Tibial artery (tissue), 4 donors: ENCODE measurements at regions not wholly inside any gene's neighbourhood (a gene's known extent, or its start where the extent isn't known, plus 50 kb on each side); places are given as distances from the start of the nearest gene placed in this dataset.

Experiments
- DNase-seq, 2 donors: peaks; one replicate each; pipeline ENCODE4 v3.0.0-alpha.2; 2019
- H3K27ac ChIP-seq, 2 donors: fragments of 200-600 bp; sonication (generic) in 1 of 2; 1 replicate in 1 of 2; 2 replicates in 1 of 2; pipeline ENCODE4 v1.5.1; 2018 to 2019; ENCODE audit warnings: mild to moderate bottlenecking in 1 of 2
- H3K27me3 ChIP-seq, 2 donors: fragments of 200-600 bp; sonication (generic) in 1 of 2; one replicate each; pipeline versions ENCODE4 v1.5.1 to v1.6.0; 2016 to 2019
- H3K36me3 ChIP-seq, 3 donors: fragments of 200-600 bp; sonication (generic) in 2 of 3; one replicate each; pipeline ENCODE4 v1.5.1; 2016 to 2019; ENCODE audit warnings: mild to moderate bottlenecking in 2 of 3
- H3K4me1 ChIP-seq, 4 donors: fragments of 200-600 bp; sonication (generic) in 2 of 4; 1 replicate in 3 of 4; 2 replicates in 1 of 4; pipeline ENCODE4 v1.5.1; 2016 to 2019
- H3K4me3 ChIP-seq, 2 donors: fragments of 200-600 bp; sonication (generic) in 1 of 2; 1 replicate in 1 of 2; 2 replicates in 1 of 2; pipeline ENCODE4 v1.5.1; 2018 to 2019; ENCODE audit warnings: mild to moderate bottlenecking in 2 of 2
- H3K9me3 ChIP-seq, 3 donors: fragments of 200-600 bp; sonication (generic) in 1 of 3; one replicate each; pipeline ENCODE4 v1.5.1; 2016 to 2019
- CTCF ChIP-seq, 2 experiments: fragments of 200-600 bp in 1 of 2; fragments of 450-650 bp in 1 of 2; IDR thresholded peaks; one replicate each; pipeline ENCODE4 v1.5.1; 2017 to 2019; ENCODE audit warnings: antibody characterized with exemption in 2 of 2, mild to moderate bottlenecking in 1 of 2, moderate library complexity in 1 of 2
- intact Hi-C: fragments of 100-400 bp; cut with DNase I; formaldehyde crosslinking; loops from one replicate; pipeline ENCODE4 v1.15.0; 2023; ENCODE audit warnings: low total_unique reads

DNA sequence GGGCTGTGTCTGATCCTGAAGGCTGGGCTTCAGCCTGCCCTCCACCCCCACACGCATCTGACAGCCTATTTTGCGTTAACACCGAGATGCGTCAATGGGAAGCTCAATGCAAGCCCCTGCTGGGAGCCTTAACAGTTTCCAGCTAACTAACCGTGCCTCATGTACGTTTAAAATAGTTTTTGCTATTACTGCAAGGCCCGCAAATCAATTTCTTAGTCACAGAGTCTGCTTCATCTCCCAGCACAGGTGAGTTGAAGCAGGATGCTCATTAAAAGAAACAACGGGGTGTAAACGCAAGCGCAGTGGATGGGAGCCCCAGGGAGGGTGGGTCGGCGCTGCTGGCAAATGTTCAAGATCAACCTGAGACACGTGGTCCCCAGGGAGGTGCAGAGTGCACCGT is 142.8 kb upstream of the PHACTR3 start:
- intact Hi-C loops: no loop called here
- no peak for DNase-seq
- no peaks in the 10 kb centered on the region for H3K4me1 ChIP-seq
- no peak overlapping the region for H3K27ac ChIP-seq
- no peak for TF ChIP-seq CTCF (IDR thresholded peaks at IDR 0.05)
- H3K27me3 ChIP-seq: peaks cover 0 to 25% of the 10 kb centered on the region in 2 donors
- peaks cover 0 to 7% (median 4%) of the 10 kb centered on the region in 3 donors for H3K9me3 ChIP-seq
- no peak overlapping the region for H3K4me3 ChIP-seq
- H3K36me3 ChIP-seq: no peaks in the 10 kb centered on the region

GRCh38 chr20:59462249-59462648 is 142.1 kb upstream of the PHACTR3 start:
- H3K27me3 ChIP-seq: peaks cover 0 to 23% of the 10 kb centered on the region in 2 donors
- no peaks in the 10 kb centered on the region for H3K36me3 ChIP-seq
- no peak for TF ChIP-seq CTCF (IDR thresholded peaks at IDR 0.05)
- intact Hi-C loops: no loop called here
- H3K27ac ChIP-seq: no peak overlapping the region
- no peak overlapping the region for H3K4me3 ChIP-seq
- DNase-seq: no peak
- no peaks in the 10 kb centered on the region for H3K4me1 ChIP-seq
- peaks cover 0 to 7% (median 4%) of the 10 kb centered on the region in 3 donors for H3K9me3 ChIP-seq

GRCh38 chr20:59463541-59463940 is 140.8 kb upstream of the PHACTR3 start:
- TF ChIP-seq CTCF (IDR thresholded peaks at IDR 0.05): no peak
- no peaks in the 10 kb centered on the region for H3K4me1 ChIP-seq
- peaks cover 0 to 27% of the 10 kb centered on the region in 2 donors for H3K27me3 ChIP-seq
- peaks cover 0 to 7% (median 4%) of the 10 kb centered on the region in 3 donors for H3K9me3 ChIP-seq
- intact Hi-C loops: no loop called here
- DNase-seq: no peak
- no peak overlapping the region for H3K4me3 ChIP-seq
- no peak overlapping the region for H3K27ac ChIP-seq
- no peaks in the 10 kb centered on the region for H3K36me3 ChIP-seq

GRCh38 chr20:59466107-59466815 is 138.1 kb upstream of the PHACTR3 start:
- Histone ChIP-seq H3K4me1 (no peaks in the 10 kb centered on the region), H3K36me3 (no peaks in the 10 kb centered on the region), H3K9me3 (no peaks in the 10 kb centered on the region), H3K4me3 (no peak overlapping the region), H3K27ac (no peak overlapping the region), H3K27me3 (peaks cover 0 to 32% of the 10 kb centered on the region in 2 donors)
- no peak for DNase-seq
- no peak for TF ChIP-seq CTCF (IDR thresholded peaks at IDR 0.05)
- intact Hi-C loops: no loop called here

GRCh38 chr20:59468831-59469230 is 135.5 kb upstream of the PHACTR3 start:
- H3K27me3 ChIP-seq: peaks cover 0 to 32% of the 10 kb centered on the region in 2 donors
- H3K36me3 ChIP-seq: no peaks in the 10 kb centered on the region
- H3K27ac ChIP-seq: no peak overlapping the region
- intact Hi-C loops: no loop called here
- no peak for TF ChIP-seq CTCF (IDR thresholded peaks at IDR 0.05)
- H3K4me3 ChIP-seq: no peak overlapping the region
- H3K4me1 ChIP-seq: no peaks in the 10 kb centered on the region
- no peaks in the 10 kb centered on the region for H3K9me3 ChIP-seq
- DNase-seq: no peak
